ENCODE measurements at regions not wholly inside any gene's neighbourhood (a gene's known extent, or its start where the extent isn't known, plus 50 kb on each side); places are given as distances from the start of the nearest gene placed in this dataset.

DNA sequence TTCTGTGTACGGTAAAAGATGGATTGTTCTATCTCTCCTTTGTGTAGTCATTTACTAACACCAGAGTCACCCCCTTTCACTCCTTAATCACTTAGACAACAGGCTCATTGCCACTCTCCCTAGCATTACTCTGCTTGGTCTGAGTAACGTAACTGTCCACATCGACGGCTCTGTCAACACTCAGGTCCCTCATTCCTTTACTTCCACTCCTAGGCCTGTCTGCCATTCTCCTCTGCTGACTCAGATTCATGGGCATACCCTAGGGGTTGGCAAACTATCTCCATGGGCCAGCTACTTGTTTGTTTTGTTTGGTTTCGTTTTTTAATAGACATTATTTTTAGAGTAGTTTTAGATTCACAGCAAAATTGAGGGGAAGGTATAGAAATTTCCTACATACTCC is 243.9 kb downstream of the NR4A2 start:
- TF ChIP-seq, protein P1, sequence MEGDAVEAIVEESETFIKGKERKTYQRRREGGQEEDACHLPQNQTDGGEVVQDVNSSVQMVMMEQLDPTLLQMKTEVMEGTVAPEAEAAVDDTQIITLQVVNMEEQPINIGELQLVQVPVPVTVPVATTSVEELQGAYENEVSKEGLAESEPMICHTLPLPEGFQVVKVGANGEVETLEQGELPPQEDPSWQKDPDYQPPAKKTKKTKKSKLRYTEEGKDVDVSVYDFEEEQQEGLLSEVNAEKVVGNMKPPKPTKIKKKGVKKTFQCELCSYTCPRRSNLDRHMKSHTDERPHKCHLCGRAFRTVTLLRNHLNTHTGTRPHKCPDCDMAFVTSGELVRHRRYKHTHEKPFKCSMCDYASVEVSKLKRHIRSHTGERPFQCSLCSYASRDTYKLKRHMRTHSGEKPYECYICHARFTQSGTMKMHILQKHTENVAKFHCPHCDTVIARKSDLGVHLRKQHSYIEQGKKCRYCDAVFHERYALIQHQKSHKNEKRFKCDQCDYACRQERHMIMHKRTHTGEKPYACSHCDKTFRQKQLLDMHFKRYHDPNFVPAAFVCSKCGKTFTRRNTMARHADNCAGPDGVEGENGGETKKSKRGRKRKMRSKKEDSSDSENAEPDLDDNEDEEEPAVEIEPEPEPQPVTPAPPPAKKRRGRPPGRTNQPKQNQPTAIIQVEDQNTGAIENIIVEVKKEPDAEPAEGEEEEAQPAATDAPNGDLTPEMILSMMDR (IDR thresholded peaks at IDR 0.05; ENCODE audit: low read depth, low read length, poor library complexity, severe bottlenecking) = no peak
- TF ChIP-seq EZH2phosphoT487 (IDR thresholded peaks at IDR 0.05; ENCODE audit: borderline replicate concordance, low read length) = no peak

All from DOHH2 (cell line).